NT2/D1 (cell line): ENCODE measurements at regions not wholly inside any gene's neighbourhood (a gene's known extent, or its start where the extent isn't known, plus 50 kb on each side); places are given as distances from the start of the nearest gene placed in this dataset.

Experiments used
- SUZ12 ChIP-seq: IDR thresholded peaks from 2 replicates; pipeline ENCODE4 v1.6.1; 2011; ENCODE audit not compliant: insufficient read length, insufficient read depth; ENCODE audit errors: extremely low read depth
- YY1 ChIP-seq: IDR thresholded peaks from 2 replicates; pipeline ENCODE4 v1.6.1; 2011; ENCODE audit not compliant: insufficient read length, insufficient read depth
- ZNF274 ChIP-seq: IDR thresholded peaks from 2 replicates; pipeline ENCODE4 v1.6.1; 2011; ENCODE audit warnings: mild to moderate bottlenecking, low read depth, low read length

GRCh38 chr18:4672162-4672561 is 217.1 kb upstream of the DLGAP1 start:
- TF ChIP-seq YY1 (no peak), SUZ12 (no peak), ZNF274 (no peak)
